Hematopoietic multipotent progenitor cell treated with erythropoietin and hydrocortisone succinate and interleukin-3 and kit ligand, for 17 days (in vitro differentiated cells): ENCODE measurements at regions not wholly inside any gene's neighbourhood (a gene's known extent, or its start where the extent isn't known, plus 50 kb on each side); places are given as distances from the start of the nearest gene placed in this dataset.

Experiments
- DNase-seq: peaks from one replicate; pipeline ENCODE4 v3.0.0-alpha.2; 2015; ENCODE audit warnings: low spot score

GRCh38 chr11:127225619-127226018 is 225.0 kb upstream of the KIRREL3 start:
- DNase-seq: no peak

- no peak for DNase-seq
Measured at GRCh38 chr11:127224276-127224675, 223.7 kb upstream of the KIRREL3 start.

GRCh38 chr11:127223633-127224032 is 223.1 kb upstream of the KIRREL3 start:
- no peak for DNase-seq

- no peak for DNase-seq
Measured at GRCh38 chr11:127223026-127223425, 222.5 kb upstream of the KIRREL3 start.

GRCh38 chr11:127219704-127220103 is 219.1 kb upstream of the KIRREL3 start:
- no peak for DNase-seq

GRCh38 chr11:127218275-127218608 is 217.7 kb upstream of the KIRREL3 start:
- DNase-seq: no peak

- no peak for DNase-seq
Measured at GRCh38 chr11:127217452-127218274, 217.1 kb upstream of the KIRREL3 start.

- DNase-seq: no peak
Measured at GRCh38 chr11:127205688-127206217, 205.2 kb upstream of the KIRREL3 start.

GRCh38 chr11:127203490-127203889 is 202.9 kb upstream of the KIRREL3 start:
- DNase-seq: no peak

GRCh38 chr11:127202105-127202504 is 201.5 kb upstream of the KIRREL3 start:
- DNase-seq: no peak

GRCh38 chr11:127199306-127199801 is 198.8 kb upstream of the KIRREL3 start:
- DNase-seq: no peak

GRCh38 chr11:127195501-127196120 is 195.0 kb upstream of the KIRREL3 start:
- no peak for DNase-seq

GRCh38 chr11:127194521-127194920 is 194.0 kb upstream of the KIRREL3 start:
- DNase-seq: no peak

GRCh38 chr11:127193950-127194349 is 193.4 kb upstream of the KIRREL3 start:
- no peak for DNase-seq

- no peak for DNase-seq
Measured at GRCh38 chr11:127191689-127192088, 191.1 kb upstream of the KIRREL3 start.

- no peak for DNase-seq
Measured at GRCh38 chr11:127191261-127191660, 190.7 kb upstream of the KIRREL3 start.

GRCh38 chr11:127182586-127183203 is 182.1 kb upstream of the KIRREL3 start:
- DNase-seq: no peak

GRCh38 chr11:127157225-127157624 is 156.7 kb upstream of the KIRREL3 start:
- no peak for DNase-seq

GRCh38 chr11:127149410-127149809 is 148.8 kb upstream of the KIRREL3 start:
- DNase-seq: no peak

- no peak for DNase-seq
Measured at GRCh38 chr11:127143251-127143650, 142.7 kb upstream of the KIRREL3 start.

GRCh38 chr11:127138613-127139012 is 138.0 kb upstream of the KIRREL3 start:
- no peak for DNase-seq

GRCh38 chr11:127137771-127138280 is 137.3 kb upstream of the KIRREL3 start:
- DNase-seq: no peak

GRCh38 chr11:127136438-127136837 is 135.9 kb upstream of the KIRREL3 start:
- DNase-seq: no peak
